BJ (cell line): ENCODE measurements at regions not wholly inside any gene's neighbourhood (a gene's known extent, or its start where the extent isn't known, plus 50 kb on each side); places are given as distances from the start of the nearest gene placed in this dataset.

Experiments
- CTCF ChIA-PET: fragments of 350-600 bp; formaldehyde crosslinking; extraction: SDS; loops from one replicate; lab custom pipeline; 2021; ENCODE audit warnings: antibody characterized with exemption, inconsistent platforms; lab: Yijun Ruan, JAX
- POLR2A ChIA-PET: fragments of 300-600 bp; sonication (Branson Sonifier 250); formaldehyde crosslinking; extraction: SDS; loops from one replicate; lab custom pipeline; 2021; ENCODE audit warnings: antibody characterized with exemption; lab: Charles Lee
- DNase-seq: peaks from one replicate; pipeline ENCODE4 v3.0.0-alpha.2; 2011; ENCODE audit warnings: low read depth
- H3K27me3 ChIP-seq: 2 replicates; pipeline ENCODE4 v1.6.0; 2011; ENCODE audit warnings: low read length; ENCODE audit not compliant: control insufficient read depth, insufficient read depth
- H3K36me3 ChIP-seq: 2 replicates; pipeline ENCODE4 v1.5.1; 2011; ENCODE audit warnings: low read length; ENCODE audit not compliant: control insufficient read depth, insufficient read depth
- H3K4me3 ChIP-seq: 2 replicates; pipeline ENCODE4 v1.5.1; 2011; ENCODE audit warnings: low read depth, mild to moderate bottlenecking, control low read depth, low read length
- CTCF ChIP-seq: IDR thresholded peaks from 2 replicates; pipeline ENCODE4 v1.5.1; 2011; ENCODE audit warnings: low read depth, mild to moderate bottlenecking, control low read depth, inconsistent platforms, low read length, moderate library complexity; ENCODE audit not compliant: insufficient read depth

- DNase-seq, result no peak
- Histone ChIP-seq H3K27me3 (no peaks in the 10 kb centered on the region), H3K4me3 (no peak overlapping the region), H3K36me3 (no peaks in the 10 kb centered on the region)
- CTCF ChIA-PET, result no interaction called here
- POLR2A ChIA-PET, result no interaction called here
- no peak for TF ChIP-seq CTCF
These were observed 880.6 kb downstream of the MCTP2 start for GRCh38 chr15:95111969-95112368.

GRCh38 chr15:95113041-95113440 lies 881.7 kb downstream of the MCTP2 start:
- ChIA-PET POLR2A (no interaction called here), CTCF (no interaction called here)
- no peaks in the 10 kb centered on the region for H3K27me3 ChIP-seq
- no peak for TF ChIP-seq CTCF
- H3K4me3 ChIP-seq, result no peak overlapping the region
- DNase-seq, result no peak
- H3K36me3 ChIP-seq, result no peaks in the 10 kb centered on the region

GRCh38 chr15:95119041-95119610 lies 887.8 kb downstream of the MCTP2 start:
- no peaks in the 10 kb centered on the region for H3K27me3 ChIP-seq
- H3K4me3 ChIP-seq, result no peak overlapping the region
- no peak for TF ChIP-seq CTCF
- ChIA-PET CTCF (interaction anchor here (0.7 kb wide), 1 partner anchor 891 kb away, joined by 3 read pairs; no protein-coding TSS in a partner anchor), POLR2A (no interaction called here)
- no peak for DNase-seq
- no peaks in the 10 kb centered on the region for H3K36me3 ChIP-seq

GRCh38 chr15:95120595-95120994 lies 889.2 kb downstream of the MCTP2 start:
- Histone ChIP-seq H3K36me3 (no peaks in the 10 kb centered on the region), H3K27me3 (no peaks in the 10 kb centered on the region), H3K4me3 (no peak overlapping the region)
- no peak for DNase-seq
- ChIA-PET POLR2A (no interaction called here), CTCF (no interaction called here)
- no peak for TF ChIP-seq CTCF

- ChIA-PET CTCF (no interaction called here), POLR2A (no interaction called here)
- TF ChIP-seq CTCF, result no peak
- Histone ChIP-seq H3K36me3 (no peaks in the 10 kb centered on the region), H3K4me3 (no peak overlapping the region), H3K27me3 (no peaks in the 10 kb centered on the region)
- no peak for DNase-seq
These were observed 889.8 kb downstream of the MCTP2 start for GRCh38 chr15:95121191-95121590.
